ENCODE measurements at regions not wholly inside any gene's neighbourhood (a gene's known extent, or its start where the extent isn't known, plus 50 kb on each side); places are given as distances from the start of the nearest gene placed in this dataset.
"Not testable (repeated sequence)": the region's sequence is repeated elsewhere in the genome, so short reads cannot be mapped to it uniquely, and the experiment has no call there.

DNA sequence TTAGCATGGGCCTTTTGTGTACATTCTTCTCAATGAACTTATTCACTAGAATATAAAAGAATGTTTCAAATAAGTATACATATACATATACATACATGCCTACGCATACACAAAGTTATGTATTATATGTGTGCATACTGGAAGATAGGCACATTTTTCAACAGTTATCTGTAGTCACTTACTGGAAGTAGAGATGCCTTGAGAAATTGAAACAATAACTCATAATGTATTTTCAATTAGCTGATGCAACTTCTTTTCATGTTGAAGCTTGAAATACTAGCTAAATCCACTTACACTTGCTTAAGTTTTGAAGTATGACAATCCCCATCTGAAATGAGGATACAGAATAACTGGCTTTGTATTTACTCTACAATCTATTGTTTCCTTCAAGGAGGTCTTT is 469.0 kb upstream of the PTGER4 start:
- no peak for DNase-seq

DNA sequence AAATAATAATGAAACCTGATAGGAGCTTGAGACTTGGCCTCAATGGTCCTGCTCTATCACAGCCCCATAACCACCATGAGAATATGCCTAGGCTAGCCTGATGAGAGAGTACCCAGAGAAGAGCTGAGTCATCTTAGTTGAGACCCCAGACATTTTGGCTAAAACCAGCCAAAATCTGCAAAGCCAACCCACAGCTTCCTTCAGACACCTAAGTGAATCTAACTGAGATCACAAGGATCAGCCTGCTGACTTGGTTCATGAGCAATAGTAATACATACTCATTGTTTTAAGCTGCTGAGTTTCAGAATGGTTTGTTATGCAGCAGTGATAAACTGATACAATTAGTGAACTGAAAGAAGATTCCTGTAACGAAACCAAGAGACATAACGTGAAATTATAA is 473.7 kb upstream of the PTGER4 start:
- DNase-seq: no peak

- DNase-seq: no peak
These were observed 475.6 kb upstream of the PTGER4 start for GRCh38 chr5:40204144-40204543.

GRCh38 chr5:40202814-40203440 is 476.8 kb upstream of the PTGER4 start:
- DNase-seq: no peak

DNA sequence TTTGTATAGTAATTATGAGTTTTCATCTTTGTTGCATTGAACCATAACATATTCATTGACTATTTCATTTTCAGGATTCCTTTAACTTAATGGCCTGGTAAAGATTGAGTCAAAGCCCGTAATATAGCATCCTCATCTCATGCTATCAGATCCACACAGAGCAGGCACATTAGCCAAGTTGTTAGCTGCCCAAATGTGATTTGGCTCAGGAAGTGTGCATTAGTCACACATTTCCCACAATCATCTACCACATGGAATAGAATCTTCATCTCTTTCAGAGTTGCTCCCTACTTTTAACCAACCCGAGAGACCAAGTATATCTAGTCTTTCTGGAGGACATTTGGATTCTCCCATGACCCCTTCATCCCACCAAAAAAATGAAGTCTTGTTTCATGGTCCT is 481.0 kb upstream of the PTGER4 start:
- DNase-seq: no peak

- not testable (repeated sequence) for DNase-seq
These were observed 484.1 kb upstream of the PTGER4 start for GRCh38 chr5:40195574-40195973.

DNA sequence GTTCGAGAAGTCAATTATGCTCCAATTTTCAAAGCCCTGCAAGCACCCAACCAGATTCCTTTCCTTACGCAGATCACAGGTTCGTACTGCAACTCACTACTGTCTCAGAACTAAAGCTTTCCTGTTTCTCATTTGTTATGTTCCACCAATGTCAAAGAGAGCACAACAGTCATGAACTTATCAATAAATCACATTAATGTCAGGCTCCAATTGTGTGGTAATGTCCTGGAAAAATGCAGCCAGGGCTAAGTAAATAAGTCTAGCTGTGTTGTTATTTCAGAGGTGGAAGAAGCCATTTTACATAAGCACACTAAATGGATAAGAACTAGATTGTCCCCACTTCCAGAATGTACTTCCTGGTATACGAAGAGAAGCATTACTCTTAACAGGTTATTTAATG is 488.6 kb upstream of the PTGER4 start:
- no peak for DNase-seq

GRCh38 chr5:40172721-40173120 is 507.0 kb upstream of the PTGER4 start:
- no peak for DNase-seq

GRCh38 chr5:40171971-40172370 is 507.7 kb upstream of the PTGER4 start:
- DNase-seq: no peak

GRCh38 chr5:40167283-40167682 is 512.4 kb upstream of the PTGER4 start:
- no peak for DNase-seq

- no peak for DNase-seq
These were observed 512.9 kb upstream of the PTGER4 start for GRCh38 chr5:40166802-40167201.

DNA sequence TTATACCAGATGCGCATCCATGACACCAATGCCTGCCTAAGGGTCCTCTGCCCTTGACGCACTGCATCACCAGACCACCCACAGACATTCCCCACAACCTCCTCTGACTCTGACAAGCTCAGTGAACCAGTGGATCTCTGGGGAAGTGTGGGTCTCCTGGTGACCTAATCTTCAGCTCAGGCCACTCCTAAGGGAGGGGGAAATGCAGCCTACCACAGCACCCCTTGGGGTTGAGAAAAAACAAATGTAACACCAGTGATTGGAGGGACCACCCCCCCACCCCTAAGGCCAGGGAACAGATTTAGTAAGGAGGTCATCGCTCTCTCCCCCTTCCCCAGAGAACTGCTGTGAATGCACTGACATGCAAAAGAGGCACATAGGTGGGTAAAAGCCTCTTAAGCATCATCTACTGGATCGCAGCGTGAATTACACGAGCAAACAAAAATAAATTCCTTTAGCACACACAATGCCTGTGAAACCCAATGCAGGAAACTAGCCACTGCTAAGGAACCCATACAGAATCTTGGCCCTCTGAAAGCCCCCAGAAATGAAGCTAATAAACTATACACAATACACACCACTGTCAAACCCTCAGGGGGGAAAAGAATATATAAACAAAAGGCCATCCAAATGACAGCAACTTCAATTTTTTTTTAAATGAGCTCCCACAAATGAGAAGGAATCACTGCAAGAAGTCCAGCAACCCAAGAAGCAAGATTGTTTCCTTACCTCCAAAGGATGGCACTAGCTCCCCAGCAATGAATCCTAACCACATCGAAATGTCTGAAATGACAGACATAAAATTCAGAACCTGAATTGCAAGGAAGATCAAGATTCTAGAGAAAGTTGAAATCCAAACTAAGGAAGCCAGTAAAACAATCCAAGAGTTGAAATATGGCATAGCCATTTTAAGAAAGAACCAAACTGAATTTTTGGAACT is 513.7 kb upstream of the PTGER4 start:
- DNase-seq: no peak

DNA sequence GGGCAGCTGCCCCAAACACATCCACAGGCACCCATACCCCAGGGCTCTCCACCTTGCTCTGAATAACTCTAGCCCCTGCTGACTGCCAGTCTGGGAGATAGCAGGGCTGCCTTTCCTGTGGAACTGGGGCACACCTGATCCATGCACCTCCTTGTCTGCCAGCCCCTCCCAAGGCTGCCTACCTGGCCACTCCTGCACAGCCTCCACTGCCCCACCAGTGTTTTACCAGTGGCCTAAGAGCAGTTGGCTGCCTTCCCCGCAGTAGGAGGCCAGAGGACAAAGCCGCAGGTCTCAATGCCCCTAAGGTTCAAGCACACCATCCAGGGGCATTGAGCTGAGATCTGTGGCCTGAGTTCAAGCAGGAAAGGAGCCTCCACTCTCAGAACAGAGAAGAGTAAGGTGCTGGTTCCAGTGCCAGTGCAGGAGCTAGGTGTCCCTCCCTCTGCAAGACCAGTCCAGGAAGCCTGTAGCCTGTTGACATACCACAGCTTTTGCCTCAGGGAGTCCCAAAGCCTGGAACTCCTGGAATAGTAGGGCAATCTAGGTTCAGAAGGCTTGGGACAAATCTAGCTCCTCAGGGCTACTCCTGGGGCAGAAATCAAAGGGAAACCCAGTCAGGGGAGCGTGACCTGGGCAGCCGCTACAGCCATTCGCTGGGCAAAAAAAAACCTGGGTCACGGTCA is 514.5 kb upstream of the PTGER4 start:
- no peak for DNase-seq

GRCh38 chr5:40160435-40160834 is 519.3 kb upstream of the PTGER4 start:
- DNase-seq: no peak

DNA sequence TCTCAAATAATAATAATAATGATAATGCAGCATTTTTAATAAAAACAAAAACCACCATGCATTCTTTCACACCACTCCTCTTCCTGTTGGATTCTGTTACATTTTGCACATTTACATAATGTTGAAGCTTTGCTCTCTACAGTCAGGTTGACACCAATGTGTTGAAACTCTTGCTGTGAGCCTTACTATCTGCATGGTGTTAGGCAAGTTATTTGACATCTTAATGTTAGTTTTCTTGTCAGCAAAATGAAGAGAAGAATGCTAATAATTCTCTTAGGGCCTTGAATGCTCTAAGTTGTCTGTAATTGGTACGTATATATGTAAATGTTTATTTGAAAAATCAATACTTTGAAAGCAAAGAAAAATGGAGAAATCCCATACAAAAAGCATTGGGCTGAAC is 525.5 kb upstream of the PTGER4 start:
- no peak for DNase-seq

DNA sequence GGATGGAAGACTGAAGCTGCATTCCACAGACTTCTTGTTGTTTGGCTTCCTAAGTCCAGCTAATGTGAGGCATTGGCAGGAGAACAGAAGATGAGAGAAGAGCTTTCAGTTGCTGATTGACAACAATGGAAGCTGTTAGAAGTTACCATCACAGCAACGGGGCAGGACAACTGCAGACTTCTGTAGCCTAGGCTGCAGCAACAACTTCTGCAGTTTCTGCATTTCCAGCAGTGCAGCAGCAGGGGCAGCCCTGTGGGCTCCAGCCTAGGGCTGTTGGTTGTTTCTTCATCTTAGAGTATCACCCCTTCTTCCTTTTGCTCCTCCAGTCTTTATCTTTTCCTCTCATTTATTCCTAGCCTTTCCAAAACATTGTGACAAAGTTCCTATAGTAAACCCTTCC is 528.8 kb upstream of the PTGER4 start:
- DNase-seq: no peak

GRCh38 chr5:40141896-40142295 is 537.8 kb upstream of the PTGER4 start:
- no peak for DNase-seq

- no peak for DNase-seq
These were observed 538.3 kb upstream of the PTGER4 start for GRCh38 chr5:40141418-40141817.

DNA sequence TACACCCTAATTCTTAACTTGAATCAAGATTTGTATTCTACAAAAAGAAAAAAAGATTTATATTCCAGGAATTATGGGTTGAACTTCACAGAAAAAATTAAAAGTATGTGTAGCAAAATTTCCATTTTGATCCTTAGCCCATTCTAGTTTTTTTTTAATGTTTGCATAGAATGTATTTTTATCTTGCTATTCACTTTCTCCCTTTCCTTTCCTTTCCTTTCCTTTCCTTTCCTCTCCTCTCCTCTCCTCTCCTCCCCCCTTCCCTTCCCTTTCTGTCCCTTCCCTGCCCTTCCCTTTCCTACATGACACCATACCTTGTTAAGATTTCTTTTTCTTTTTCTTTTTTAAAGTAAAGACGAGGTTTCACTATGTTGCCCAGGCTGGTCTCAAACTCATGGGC is 542.5 kb upstream of the PTGER4 start:
- DNase-seq: no peak

DNA sequence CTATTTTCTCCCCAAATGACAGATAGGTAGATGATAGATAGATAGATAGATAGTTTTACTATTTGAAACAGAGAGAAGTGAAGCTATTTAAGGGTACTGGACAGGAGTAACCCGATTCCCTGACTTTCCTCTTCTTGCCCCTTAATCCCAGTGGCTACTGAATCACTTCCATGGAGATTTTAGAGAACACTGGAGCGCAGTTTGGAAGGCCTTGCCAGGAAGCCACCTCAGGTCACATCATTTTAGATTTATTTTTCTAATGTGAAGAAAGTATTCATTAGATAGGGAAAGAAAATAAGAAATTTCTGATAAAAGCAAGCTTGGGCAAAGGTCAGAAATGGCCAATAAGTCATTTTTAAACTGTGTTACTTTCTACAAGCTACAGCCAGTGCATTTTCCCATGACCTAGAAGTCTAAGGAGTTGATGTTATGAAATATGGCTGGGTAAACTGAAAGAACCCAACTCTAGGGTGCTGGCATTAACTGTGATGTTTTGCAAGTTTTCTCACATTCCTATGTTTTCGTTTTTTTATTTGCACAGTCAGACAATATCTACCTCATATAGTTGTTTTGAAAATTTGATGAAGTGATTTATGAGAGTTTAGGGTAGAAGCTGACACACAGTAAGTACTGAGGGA is 544.7 kb upstream of the PTGER4 start:
- DNase-seq: no peak

DNA sequence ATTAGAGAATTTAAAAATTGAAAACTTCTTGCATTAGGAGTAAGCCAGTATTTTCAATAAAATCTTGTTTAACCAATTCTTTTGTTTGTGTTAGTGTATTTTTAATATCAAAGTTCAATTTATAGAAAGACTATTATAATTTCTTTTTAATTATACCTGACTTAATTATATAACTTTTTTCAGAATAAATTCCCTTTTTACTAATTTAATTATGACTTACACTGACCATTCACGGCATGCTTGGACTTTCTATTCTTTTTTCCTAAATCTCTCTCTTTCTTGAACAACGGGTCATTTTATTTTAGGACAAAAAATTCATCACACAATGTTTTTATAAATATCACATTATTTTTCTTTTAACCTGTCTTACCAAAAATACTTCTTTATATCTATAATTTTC is 555.3 kb upstream of the PTGER4 start:
- no peak for DNase-seq

DNA sequence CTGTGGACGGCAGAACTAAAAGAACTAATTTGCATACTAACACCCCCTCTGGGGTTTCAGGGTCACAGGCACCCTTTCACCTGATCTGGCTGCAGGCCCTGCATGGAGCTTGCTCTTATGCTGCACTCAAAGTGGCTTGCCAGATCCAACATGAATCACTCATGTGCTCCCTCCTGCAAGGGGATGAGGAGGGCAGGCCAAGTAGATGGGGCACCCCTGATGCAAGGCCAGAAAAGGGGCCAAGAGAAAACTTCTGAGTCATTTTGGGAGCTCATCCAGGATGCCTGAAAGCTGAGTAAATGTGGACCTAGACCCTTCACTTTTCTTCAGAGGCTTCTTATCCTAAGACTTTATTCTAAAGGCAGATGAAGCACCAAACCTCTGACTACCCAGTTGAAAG is 558.5 kb upstream of the PTGER4 start:
- DNase-seq: no peak

- DNase-seq: no peak
These were observed 566.8 kb upstream of the PTGER4 start for GRCh38 chr5:40112875-40113274.
